Fibroblast of skin of right quadriceps (primary cell): ENCODE measurements at regions not wholly inside any gene's neighbourhood (a gene's known extent, or its start where the extent isn't known, plus 50 kb on each side); places are given as distances from the start of the nearest gene placed in this dataset.

Experiments
- DNase-seq: peaks from one replicate; pipeline ENCODE4 v3.0.0-alpha.2; 2013

DNA sequence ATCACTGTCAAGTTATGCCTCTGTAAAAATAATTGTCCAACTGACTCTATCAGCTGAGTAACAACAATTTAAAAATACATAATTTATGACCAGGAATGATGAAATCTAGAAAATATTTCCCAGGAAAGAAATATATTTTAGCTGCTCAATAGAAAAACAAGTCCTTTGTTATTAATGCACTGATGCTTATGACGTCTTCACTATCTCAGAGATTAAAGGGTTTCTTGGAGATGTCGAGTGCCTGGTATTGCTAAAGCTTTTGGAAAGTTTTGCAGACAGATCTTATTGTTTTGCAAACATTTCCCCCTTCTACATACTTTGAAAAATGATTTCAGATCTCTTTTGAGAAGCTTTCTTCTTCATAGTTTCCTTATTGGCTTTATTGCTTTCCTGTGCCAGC is 154.6 kb upstream of the RPS6KA3 start:
- no peak for DNase-seq

DNA sequence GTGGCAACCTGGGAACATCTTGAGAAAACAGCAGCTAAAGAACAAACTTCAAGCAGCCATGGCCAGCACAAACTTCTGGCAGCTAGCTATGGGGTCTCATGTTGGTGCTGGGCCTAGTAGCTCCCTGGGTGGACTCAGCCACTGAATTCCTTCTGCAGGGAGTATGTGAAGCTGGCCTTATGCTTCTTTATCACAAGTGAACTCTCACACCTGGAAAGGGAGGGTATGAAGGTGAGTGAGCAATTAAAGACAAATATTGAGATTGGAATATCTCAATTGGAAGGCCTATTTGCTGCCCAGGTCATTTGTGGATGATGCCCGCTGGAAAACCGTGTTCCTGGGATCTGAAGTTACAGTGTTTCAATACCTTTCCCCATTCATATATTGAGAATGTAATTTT is 153.3 kb upstream of the RPS6KA3 start:
- no peak for DNase-seq

GRCh38 chrX:20418379-20419150 is 151.9 kb upstream of the RPS6KA3 start:
- DNase-seq, result no peak

DNA sequence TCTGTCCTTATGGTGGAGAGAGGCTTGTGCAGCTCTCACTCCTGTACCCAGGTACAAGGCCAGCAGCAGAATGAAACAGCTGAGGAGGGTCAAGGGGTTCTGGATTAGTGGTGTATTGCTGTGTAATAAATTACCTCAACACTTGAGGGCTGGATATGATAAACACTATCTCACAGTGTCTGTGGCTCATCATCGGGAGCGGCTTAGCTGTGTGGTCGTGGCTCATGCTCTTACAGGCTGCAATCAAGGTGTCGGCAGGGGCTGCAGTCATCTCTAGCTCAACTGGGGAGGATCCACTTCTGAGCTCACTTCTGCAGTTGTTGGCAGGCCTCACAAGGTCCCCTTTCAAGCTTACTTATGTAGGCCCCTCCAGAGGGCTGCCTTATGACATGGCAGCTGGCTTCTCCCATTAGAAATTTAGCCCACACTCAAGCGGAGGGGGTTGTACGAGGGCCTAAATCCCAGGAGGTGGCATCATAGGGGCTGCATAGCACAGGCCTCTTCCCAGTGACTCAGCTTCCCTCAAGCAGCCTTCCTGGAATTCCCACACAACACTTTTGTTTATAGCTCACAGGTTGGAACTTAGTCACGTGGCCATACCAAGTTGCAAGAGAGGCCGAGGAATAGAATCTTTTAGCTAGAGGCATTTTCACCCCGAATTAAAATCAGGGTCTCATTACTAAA is 148.2 kb upstream of the RPS6KA3 start:
- peak; percentile 67 for DNase-seq

DNA sequence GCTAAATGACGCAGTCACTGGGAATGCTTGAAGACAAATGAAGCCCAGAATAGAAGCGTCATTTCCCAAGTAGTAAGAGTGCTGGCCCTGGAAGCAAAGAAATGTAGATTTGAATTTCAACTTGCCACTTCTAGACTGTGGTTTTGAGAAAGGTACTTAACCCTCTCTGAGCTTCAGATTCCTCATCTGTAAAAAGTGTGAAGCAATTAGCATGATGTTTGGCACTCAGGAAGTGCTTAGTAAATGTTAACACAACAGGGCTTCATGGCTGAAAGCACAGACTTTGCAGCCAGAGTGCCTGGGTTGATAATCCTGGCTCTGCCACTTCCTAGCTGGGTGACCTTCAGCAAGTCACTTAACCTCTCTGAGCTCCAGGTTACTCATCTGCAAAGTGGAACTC is 147.4 kb upstream of the RPS6KA3 start:
- DNase-seq, result no peak

DNA sequence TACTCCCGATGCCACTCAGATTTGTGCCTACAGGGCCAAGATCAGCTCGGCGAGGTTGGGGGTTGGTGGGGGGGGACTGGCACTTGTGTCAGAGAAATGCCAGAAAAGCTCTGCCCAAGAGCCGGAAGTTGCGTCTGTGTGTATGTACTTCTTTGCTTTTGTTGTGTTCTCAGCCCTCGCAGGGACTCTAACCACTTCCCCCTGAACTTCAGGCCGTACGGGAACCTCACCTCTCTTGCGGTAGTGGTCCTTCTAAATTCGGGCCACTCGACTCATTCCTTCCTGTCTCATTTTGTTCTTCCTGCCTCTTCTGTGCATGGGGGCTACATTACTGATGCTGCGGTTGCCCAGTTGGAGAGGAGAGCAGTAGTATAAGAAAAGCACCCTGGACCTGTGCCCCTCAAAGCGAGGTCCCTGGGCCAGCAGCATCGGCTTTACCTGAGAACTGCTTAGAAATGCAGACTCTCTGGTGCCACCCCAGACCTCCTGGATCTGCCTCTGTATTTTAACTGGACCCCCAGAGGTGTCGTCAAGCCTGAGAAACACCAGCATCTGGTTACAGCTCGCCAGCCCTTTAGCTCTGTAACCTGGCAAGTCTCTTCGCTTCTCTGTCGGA is 146.3 kb upstream of the RPS6KA3 start:
- no peak for DNase-seq

- DNase-seq, result no peak
These were observed 143.8 kb upstream of the RPS6KA3 start for GRCh38 chrX:20410540-20410939.

DNA sequence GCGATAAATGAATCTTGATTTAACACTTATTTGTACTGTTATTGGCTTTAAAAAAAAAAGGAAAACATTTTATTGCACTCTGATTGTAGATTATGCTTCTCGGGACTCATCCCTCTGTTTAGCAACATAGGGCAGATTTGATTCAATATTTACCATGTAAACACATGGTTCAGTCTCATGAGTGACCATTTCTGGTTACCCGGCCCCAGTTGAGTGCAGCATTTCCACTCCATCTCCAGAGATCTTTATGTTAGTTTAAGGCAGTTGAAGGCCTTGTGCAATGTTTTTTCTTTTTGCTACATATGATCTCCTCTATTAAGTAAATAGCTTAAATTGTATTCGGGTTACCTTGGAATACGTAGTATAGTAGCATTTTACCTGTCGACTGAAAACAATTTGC is 143.3 kb upstream of the RPS6KA3 start:
- no peak for DNase-seq

- no peak for DNase-seq
These were observed 136.2 kb upstream of the RPS6KA3 start for GRCh38 chrX:20402956-20403355.

DNA sequence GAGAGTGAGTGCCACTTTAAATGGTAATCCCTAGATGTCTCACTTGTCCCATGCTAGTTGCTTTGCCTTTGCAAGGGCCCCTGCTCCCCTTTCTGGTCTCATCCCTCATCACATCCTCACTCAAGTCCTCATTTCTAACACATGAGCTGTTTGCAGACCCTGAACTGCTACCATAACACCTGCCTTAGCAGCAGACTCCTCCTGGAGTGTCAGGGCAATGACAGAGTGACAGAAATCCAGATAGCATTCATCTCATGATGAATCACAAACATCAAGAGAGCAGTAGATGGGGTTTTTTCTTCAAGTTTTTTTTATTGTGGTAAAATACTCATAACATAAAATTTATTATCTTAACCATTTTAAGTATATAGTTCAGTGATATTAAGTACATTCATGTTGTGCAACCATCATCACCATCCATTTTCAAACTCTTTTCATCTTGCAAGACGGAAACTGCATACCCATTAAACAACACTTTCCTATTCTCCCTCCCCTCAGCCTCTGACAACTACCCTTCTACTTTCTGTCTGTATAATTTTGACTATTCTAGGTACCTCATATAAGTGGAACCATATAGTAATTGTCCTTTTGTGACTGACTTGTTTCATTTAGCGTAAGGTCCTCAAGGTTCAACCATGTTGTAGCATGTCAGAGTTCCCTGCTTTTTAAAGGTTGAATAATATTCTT is 133.2 kb upstream of the RPS6KA3 start:
- no peak for DNase-seq

- DNase-seq, result no peak
These were observed 130.9 kb upstream of the RPS6KA3 start for GRCh38 chrX:20397587-20397986.

DNA sequence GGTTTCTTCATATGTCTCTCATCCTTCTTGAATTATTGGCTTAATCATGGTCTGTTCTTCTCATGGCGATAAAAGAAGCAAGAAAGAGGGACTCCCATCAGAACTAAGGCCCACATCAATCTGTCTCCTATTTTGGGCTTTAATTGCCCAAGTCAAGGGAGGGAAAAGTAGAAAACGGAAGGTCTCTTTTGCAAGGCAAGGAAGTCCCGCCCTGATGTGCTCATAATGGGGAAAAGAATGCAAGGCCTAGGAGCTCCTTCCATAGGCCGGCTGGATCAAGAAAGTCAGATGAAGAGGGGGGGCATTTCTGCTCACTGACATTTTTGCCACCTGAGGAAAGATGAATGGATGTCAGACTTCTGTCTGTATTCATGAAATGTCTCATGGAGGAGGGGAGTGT is 127.7 kb upstream of the RPS6KA3 start:
- DNase-seq, result no peak

GRCh38 chrX:20393944-20394343 is 127.2 kb upstream of the RPS6KA3 start:
- no peak for DNase-seq

DNA sequence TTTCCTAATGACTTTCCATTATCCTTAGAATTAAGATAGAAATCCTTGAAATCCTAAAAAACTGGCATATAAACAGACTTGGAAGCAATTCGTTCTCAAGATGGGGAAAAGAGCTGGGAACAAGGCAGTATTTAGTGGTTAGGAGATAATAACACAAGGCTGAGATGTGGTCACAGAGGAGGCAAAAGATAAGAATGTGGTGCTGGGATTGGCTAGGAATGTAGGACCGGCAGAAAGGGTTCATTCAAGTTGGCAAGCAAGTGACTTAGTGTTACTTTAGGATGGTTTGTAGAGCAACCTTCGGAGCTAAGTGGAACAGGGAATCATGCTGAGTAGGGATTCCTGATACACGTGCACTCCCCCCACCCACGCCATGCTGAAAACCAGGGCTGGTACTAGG is 121.9 kb upstream of the RPS6KA3 start:
- no peak for DNase-seq

- DNase-seq, result no peak
These were observed 116.8 kb upstream of the RPS6KA3 start for GRCh38 chrX:20383477-20383876.

- DNase-seq, result no peak
These were observed 116.0 kb upstream of the RPS6KA3 start for GRCh38 chrX:20382518-20383297.

DNA sequence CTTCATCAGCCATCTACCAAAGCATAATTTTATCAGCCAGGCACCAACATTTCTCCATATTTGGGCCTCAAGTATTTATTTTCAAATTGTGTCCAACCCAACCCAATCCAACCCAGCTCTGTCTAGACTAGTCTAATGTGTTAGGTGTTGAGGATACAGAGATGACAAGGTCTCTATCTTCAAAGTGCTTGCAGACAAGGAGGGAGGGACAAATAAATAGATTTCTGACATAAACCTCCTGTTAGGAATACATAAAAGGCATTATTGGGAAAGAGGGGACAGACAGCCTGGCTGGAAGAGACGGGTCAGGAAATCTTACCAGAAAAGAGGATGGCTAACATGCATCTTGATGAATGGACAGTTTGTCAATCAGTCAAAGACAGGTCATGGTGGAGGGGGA is 115.4 kb upstream of the RPS6KA3 start:
- DNase-seq, result no peak

DNA sequence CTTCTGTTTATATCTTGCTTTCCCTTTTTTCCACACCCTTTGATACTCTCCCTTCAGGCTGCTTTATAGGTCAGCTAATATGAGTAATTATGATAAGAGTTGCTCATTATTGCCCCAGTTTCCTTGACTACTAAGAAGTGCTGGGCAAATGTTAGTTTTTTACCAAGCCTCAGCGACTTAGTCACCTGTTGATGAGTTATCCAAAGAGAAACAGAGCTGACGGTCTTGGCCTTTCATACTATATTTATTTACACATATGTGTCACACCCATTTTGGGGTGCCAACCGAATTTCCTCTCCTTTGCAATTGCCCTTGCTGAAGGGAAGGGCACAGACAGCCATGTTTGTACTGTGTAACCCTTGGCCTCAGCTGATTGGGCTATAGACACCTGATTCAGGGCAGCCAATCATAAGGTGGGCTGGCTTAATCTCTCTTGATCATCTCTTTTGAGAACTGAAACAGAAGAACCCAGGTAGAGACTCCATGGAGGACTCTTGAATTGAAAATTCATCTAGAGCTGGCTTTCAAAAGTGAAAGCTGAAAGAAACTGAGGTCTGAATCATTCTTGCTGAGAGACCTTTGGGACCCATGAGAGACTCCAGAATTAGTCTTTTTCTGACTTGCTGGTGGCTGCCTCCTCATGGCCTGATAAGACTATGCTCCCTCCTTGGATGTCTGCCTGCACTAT is 111.7 kb upstream of the RPS6KA3 start:
- no peak for DNase-seq

DNA sequence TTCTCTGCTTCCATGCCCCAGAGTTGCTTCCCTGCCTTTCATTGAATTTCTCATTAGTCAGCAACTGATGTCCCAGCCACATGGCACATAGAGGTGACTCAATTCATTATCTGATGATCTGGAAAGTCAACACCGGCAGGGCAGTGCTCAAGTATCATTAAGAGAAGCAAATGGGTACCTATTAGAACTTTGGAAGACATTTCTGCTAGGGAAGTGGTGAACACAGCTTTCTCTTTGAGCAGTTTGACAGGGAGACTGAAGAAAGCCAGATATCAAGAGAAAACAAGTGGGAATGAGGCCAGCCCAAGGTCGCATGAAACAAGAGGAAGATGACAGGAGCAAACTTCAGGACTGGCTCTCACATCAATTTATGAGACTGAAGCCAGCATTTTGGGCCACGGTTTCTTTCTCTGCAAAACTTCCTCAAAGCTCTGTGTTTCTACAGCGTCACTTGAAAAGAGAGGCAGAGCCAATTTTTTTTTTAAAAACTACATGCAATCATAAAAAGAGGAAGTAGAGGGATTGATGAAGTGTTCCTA is 108.3 kb upstream of the RPS6KA3 start:
- DNase-seq, result no peak

GRCh38 chrX:20374450-20374849 is 107.7 kb upstream of the RPS6KA3 start:
- no peak for DNase-seq

DNA sequence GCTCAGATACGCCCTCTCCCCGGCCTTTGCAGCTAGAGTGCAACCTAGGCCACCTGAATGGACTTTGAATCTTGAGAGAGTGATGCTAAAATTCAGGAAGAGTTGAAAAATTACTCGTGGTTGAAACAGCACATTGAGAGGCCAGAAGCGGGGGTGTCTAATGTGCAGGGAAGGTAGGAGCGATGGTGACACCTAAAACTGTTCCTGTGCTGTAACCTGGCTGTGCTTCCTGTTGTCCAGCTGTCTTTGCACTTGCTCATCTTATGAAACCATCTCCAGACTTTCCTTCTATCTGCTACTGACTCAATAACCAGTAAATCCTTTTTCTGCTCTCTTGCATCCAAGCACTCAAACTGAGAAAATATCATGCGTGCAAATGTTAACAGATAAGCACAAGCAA is 106.4 kb upstream of the RPS6KA3 start:
- no peak for DNase-seq

DNA sequence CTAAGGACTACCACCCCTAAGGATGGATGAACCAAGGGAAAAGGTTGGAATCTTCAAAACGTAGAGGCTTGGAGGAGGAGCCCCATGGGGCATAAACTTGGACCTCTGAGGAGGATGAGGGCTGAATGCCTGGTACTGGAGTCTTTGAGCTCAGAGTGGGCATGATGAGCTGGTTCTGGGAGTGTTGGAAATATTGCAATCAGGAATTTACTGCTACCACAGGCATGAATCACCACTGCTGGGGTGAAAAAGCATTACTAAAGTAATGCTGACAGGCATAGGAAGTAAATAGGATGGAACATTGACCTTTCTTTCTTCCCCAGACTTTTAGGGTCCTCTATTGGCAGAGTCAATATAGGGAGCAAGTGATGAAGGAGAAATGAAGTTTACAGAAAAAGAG is 105.8 kb upstream of the RPS6KA3 start:
- DNase-seq, result no peak
